ENCODE measurements at regions not wholly inside any gene's neighbourhood (a gene's known extent, or its start where the extent isn't known, plus 50 kb on each side); places are given as distances from the start of the nearest gene placed in this dataset.

DNA sequence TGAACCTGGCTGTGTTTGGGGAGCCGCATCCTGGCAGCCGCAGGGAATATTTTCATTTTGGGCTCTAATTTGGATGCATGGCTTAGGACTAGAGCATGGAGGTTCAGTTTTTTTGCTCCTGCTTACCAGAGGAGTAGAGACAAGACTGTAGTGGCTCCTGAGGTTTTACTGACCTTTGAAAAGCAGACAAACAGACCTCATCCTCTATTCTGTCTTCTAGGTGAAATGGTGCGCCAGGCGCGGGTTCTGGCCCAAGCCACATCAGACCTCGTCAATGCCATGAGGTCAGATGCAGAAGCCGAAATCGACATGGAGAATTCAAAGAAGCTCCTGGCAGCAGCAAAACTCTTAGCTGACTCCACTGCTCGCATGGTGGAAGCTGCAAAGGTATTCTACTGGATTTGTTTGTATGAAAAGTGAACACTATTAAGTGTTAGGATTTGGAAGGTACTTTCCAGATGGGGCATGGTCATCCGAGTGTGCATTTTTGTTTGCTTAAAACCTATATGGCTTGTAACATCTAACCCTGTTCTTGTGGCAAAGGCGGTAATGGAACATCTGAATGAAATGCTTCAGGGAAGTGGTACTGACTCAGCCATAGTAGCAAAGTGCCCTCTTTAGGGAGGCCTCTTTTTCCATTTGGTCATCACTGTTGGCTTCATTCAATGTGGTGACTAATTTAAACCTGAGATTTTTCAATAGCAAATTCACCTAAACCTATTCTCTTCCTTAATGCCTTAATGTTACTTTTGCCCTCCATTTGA is 330.7 kb upstream of the TPM1 start:
- FAIRE-seq (no peak), DNase-seq (ENCODE audit: low read depth) (peak; percentile 56)
- no peaks in the 10 kb centered on the region for H3K4me1 ChIP-seq (ENCODE audit: insufficient read depth, low read length)
- no peaks in the 10 kb centered on the region for H3K4me1 Mint-ChIP-seq (ENCODE audit: low read depth, unreplicated experiment)
- peaks cover 4% of the 10 kb centered on the region for H3K9me3 Mint-ChIP-seq (ENCODE audit: unreplicated experiment)
- H3K9ac ChIP-seq (ENCODE audit: low read length) = no peak overlapping the region
- TF ChIP-seq EZH2 (IDR thresholded peaks at IDR 0.05; ENCODE audit: insufficient read depth, low read length) = no peak
- no peak overlapping the region for H3K27ac Mint-ChIP-seq (ENCODE audit: unreplicated experiment)
- no peak overlapping the region for H3K27ac ChIP-seq (ENCODE audit: low read depth, low read length)
- H3K4me3 ChIP-seq (ENCODE audit: insufficient read depth, low read depth, low read length) = no peak overlapping the region
- H3K36me3 Mint-ChIP-seq (ENCODE audit: low read depth, unreplicated experiment) = peaks cover 21% of the 10 kb centered on the region
- no peak overlapping the region for H3K4me2 ChIP-seq (ENCODE audit: low read length)
- no peak overlapping the region for H3K4me3 Mint-ChIP-seq (ENCODE audit: unreplicated experiment)
- no peaks in the 10 kb centered on the region for H3K9me3 ChIP-seq (ENCODE audit: insufficient read depth, low read depth, low read length)
- H2AFZ ChIP-seq (ENCODE audit: low read depth, low read length) = no peak overlapping the region
- H4K20me1 ChIP-seq (ENCODE audit: insufficient read depth, low read length) = no peaks in the 10 kb centered on the region
- H3K79me2 ChIP-seq (ENCODE audit: insufficient read depth, low read length) = no peaks in the 10 kb centered on the region
- peaks cover 3% of the 10 kb centered on the region for H3K27me3 Mint-ChIP-seq (ENCODE audit: low read depth, unreplicated experiment)
- H3K27me3 ChIP-seq (ENCODE audit: insufficient read depth, low read length) = no peaks in the 10 kb centered on the region
- H3K36me3 ChIP-seq (ENCODE audit: insufficient read depth, low read length) = no peaks in the 10 kb centered on the region

DNA sequence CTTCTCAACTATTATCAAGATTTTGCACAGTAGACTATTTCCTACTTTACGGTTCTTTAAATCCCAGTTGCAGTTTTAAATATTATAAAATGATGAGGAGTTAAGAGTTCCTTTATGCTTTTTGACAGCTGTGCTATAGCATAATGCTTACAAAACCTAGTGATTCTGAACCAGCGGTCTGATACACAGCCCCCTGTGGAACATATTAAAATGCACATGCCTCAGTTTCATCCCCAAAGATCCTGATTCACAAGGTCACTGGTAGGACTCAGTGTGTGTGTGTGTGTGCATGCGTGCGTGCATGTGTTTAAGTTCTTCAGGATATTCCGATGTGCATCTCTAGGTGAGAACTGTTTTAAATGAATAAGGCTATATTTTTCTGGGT is 330.1 kb upstream of the TPM1 start:
- H4K20me1 ChIP-seq (ENCODE audit: insufficient read depth, low read length) = no peaks in the 10 kb centered on the region
- Mint-ChIP-seq H3K27me3 (ENCODE audit: low read depth, unreplicated experiment) (peaks cover 3% of the 10 kb centered on the region), H3K27ac (ENCODE audit: unreplicated experiment) (no peak overlapping the region), H3K9me3 (ENCODE audit: unreplicated experiment) (peaks cover 4% of the 10 kb centered on the region), H3K4me1 (ENCODE audit: low read depth, unreplicated experiment) (no peaks in the 10 kb centered on the region), H3K36me3 (ENCODE audit: low read depth, unreplicated experiment) (peaks cover 22% of the 10 kb centered on the region), H3K4me3 (ENCODE audit: unreplicated experiment) (no peak overlapping the region)
- H3K27me3 ChIP-seq (ENCODE audit: insufficient read depth, low read length) = no peaks in the 10 kb centered on the region
- TF ChIP-seq EZH2 (IDR thresholded peaks at IDR 0.05; ENCODE audit: insufficient read depth, low read length) = no peak
- TF ChIP-seq, protein P1, sequence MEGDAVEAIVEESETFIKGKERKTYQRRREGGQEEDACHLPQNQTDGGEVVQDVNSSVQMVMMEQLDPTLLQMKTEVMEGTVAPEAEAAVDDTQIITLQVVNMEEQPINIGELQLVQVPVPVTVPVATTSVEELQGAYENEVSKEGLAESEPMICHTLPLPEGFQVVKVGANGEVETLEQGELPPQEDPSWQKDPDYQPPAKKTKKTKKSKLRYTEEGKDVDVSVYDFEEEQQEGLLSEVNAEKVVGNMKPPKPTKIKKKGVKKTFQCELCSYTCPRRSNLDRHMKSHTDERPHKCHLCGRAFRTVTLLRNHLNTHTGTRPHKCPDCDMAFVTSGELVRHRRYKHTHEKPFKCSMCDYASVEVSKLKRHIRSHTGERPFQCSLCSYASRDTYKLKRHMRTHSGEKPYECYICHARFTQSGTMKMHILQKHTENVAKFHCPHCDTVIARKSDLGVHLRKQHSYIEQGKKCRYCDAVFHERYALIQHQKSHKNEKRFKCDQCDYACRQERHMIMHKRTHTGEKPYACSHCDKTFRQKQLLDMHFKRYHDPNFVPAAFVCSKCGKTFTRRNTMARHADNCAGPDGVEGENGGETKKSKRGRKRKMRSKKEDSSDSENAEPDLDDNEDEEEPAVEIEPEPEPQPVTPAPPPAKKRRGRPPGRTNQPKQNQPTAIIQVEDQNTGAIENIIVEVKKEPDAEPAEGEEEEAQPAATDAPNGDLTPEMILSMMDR (IDR thresholded peaks at IDR 0.05; ENCODE audit: insufficient read depth, low read depth, low read length) = no peak
- H3K4me1 ChIP-seq (ENCODE audit: insufficient read depth, low read length) = no peaks in the 10 kb centered on the region
- no peak overlapping the region for H3K4me3 ChIP-seq (ENCODE audit: insufficient read depth, low read depth, low read length)
- no peak overlapping the region for H3K4me2 ChIP-seq (ENCODE audit: low read length)
- FAIRE-seq (no peak), DNase-seq (ENCODE audit: low read depth) (no peak)
- no peaks in the 10 kb centered on the region for H3K79me2 ChIP-seq (ENCODE audit: insufficient read depth, low read length)
- no peak overlapping the region for H3K27ac ChIP-seq (ENCODE audit: low read depth, low read length)
- no peak overlapping the region for H3K9ac ChIP-seq (ENCODE audit: low read length)
- H3K9me3 ChIP-seq (ENCODE audit: insufficient read depth, low read depth, low read length) = no peaks in the 10 kb centered on the region
- no peaks in the 10 kb centered on the region for H3K36me3 ChIP-seq (ENCODE audit: insufficient read depth, low read length)
- no peak overlapping the region for H2AFZ ChIP-seq (ENCODE audit: low read depth, low read length)

- Mint-ChIP-seq H3K4me1 (ENCODE audit: low read depth, unreplicated experiment) (peaks cover 7% of the 10 kb centered on the region), H3K4me3 (ENCODE audit: unreplicated experiment) (no peak overlapping the region), H3K27me3 (ENCODE audit: low read depth, unreplicated experiment) (no peaks in the 10 kb centered on the region), H3K9me3 (ENCODE audit: unreplicated experiment) (no peaks in the 10 kb centered on the region), H3K27ac (ENCODE audit: unreplicated experiment) (no peak overlapping the region), H3K36me3 (ENCODE audit: low read depth, unreplicated experiment) (peaks cover 28% of the 10 kb centered on the region)
- Histone ChIP-seq H3K27me3 (ENCODE audit: insufficient read depth, low read length) (no peaks in the 10 kb centered on the region), H3K27ac (ENCODE audit: low read depth, low read length) (no peak overlapping the region), H3K4me3 (ENCODE audit: insufficient read depth, low read depth, low read length) (no peak overlapping the region), H3K4me1 (ENCODE audit: insufficient read depth, low read length) (peaks cover 13% of the 10 kb centered on the region), H4K20me1 (ENCODE audit: insufficient read depth, low read length) (no peaks in the 10 kb centered on the region), H3K79me2 (ENCODE audit: insufficient read depth, low read length) (no peaks in the 10 kb centered on the region), H3K4me2 (ENCODE audit: low read length) (no peak overlapping the region), H3K9me3 (ENCODE audit: insufficient read depth, low read depth, low read length) (no peaks in the 10 kb centered on the region), H2AFZ (ENCODE audit: low read depth, low read length) (no peak overlapping the region), H3K36me3 (ENCODE audit: insufficient read depth, low read length) (peaks cover 3% of the 10 kb centered on the region), H3K9ac (ENCODE audit: low read length) (no peak overlapping the region)
- TF ChIP-seq, protein P1 (IDR thresholded peaks at IDR 0.05; ENCODE audit: insufficient read depth, low read depth, low read length) = no peak
- TF ChIP-seq EZH2 (IDR thresholded peaks at IDR 0.05; ENCODE audit: insufficient read depth, low read length) = no peak
- DNase-seq (ENCODE audit: low read depth) (no peak), FAIRE-seq (no peak)
These were observed 326.6 kb upstream of the TPM1 start for GRCh38 chr15:62715946-62716345.
